Tongue (tissue), 1 donor: ENCODE measurements at regions not wholly inside any gene's neighbourhood (a gene's known extent, or its start where the extent isn't known, plus 50 kb on each side); places are given as distances from the start of the nearest gene placed in this dataset.
"Not testable (repeated sequence)": the region's sequence is repeated elsewhere in the genome, so short reads cannot be mapped to it uniquely, and the experiment has no call there.

Source experiments
- DNase-seq: peaks from one replicate; pipeline ENCODE4 v3.0.0-alpha.2; 2015

DNA sequence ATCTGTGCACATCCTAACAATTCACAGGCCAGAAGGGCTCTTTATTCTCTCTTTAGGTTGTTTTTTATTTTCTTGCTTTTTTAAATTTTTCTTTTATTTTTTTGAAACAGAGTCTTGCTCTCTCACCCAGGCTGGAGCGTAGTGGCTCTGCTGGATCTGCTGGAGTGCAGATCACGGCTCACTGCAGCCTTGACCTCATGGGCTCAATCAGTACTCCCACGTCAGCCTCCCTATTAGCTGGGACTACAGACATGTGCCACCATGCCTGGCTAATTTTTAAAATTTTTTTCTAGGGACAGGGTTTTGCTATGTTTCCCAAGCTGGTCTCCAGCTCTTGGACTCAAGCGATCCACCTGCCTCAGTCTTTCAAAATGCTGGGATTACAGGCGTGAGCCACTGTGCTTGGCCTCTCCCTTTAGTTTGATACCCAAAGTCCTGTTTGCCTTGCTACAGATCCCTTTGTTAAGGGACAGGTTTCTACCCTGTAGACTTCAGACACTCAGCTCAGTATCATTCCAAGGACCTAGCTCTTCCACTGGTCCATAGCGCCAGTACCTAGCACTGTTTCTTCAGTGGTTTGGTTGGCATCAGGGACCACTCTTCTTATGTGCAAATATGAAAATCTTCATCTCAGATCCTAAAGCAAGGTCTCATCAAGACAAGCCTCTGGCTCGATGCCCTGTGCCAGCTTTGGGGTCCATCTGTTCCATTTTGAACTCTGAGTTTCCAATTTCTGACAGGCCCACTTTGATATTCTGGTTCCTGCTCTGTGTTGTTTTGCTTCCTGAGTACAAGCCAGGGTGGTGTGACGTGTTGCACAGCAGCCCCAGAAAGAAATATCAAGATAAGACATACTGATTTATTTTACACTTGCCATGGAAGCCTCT is 211.7 kb downstream of the FAT3 start:
- DNase-seq, result peak; percentile 52

GRCh38 chr11:92439133-92439532 is 214.5 kb downstream of the FAT3 start:
- DNase-seq, result no peak

- DNase-seq, result no peak
Measured at GRCh38 chr11:92440701-92441442, 216.3 kb downstream of the FAT3 start.

DNA sequence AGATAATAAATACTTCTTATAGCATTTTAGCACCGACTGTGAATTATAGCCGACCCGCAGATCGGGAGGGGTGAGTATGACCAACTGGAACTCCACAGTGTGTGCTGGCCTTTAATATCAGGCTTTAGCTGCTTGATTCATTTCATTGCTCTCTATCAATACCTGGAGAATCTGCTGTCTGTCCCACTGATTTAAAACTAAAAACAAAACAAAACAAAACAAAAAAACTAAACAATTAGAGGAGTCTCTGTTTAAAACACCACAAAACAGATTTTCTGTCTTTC is 216.8 kb downstream of the FAT3 start:
- DNase-seq, result no peak

DNA sequence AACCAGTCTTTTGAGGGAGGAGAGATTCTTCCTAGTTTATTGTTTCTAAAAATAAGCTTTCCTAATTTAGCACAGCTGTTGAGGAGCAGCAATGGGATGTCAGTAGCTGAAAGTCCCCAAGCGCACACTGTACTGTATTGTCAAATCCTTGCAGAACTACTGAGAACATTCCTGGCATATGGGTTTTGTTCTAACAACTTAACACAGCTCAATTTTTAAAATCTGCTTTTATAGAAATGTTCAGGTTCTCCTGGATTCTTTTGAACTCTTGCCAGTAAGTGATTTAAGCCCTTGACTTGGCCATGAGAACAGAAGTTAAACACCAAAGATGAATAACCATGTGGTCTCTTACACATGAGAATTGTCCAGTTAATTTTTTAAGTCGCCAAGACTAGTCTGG is 218.6 kb downstream of the FAT3 start:
- peak; percentile 71 for DNase-seq

DNA sequence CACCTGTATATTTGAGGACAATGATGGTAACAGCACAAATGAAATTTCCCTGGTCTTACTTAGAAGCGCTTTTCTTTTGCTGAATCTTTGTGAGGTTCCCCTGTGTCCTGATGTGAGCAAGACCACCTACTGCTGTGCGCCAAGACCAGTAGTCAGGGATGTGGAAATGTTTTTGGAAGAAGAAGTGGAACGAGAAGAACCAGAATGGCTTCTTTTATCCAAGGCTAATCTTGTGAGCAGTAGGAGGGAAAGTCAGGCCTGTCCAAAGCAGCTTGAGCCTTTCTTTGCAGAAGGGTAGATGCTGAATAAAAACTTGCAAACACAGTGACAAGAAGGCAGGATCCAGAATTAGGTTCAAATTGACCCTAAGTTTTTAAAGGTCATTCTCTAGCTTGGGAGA is 223.0 kb downstream of the FAT3 start:
- no peak for DNase-seq

- no peak for DNase-seq
Measured at GRCh38 chr11:92449222-92449621, 224.6 kb downstream of the FAT3 start.

GRCh38 chr11:92449780-92450179 is 225.2 kb downstream of the FAT3 start:
- no peak for DNase-seq

DNA sequence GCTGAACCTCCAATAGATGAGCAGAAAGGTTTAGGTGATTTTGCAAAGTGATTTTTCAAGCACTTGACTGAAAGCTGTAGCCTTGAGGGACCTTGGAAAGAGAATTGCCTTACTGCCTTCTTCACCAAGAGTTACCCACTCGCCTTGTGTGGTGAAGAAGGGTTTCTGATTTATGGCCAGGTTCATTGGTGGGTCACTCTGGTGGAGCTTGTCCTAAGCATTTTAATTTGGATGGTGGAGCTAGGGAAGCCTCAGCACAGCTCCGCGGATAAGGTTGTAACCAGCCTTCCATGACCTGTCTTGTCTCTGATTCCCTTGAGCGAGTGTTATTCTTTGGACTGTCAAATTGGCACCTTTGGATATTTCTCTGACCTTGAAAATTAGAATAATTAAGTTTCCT is 226.4 kb downstream of the FAT3 start:
- no peak for DNase-seq

GRCh38 chr11:92453055-92453454 is 228.4 kb downstream of the FAT3 start:
- DNase-seq, result no peak

GRCh38 chr11:92455210-92455790 is 230.7 kb downstream of the FAT3 start:
- DNase-seq, result peak; percentile 15

- no peak for DNase-seq
Measured at GRCh38 chr11:92457250-92457649, 232.6 kb downstream of the FAT3 start.

DNA sequence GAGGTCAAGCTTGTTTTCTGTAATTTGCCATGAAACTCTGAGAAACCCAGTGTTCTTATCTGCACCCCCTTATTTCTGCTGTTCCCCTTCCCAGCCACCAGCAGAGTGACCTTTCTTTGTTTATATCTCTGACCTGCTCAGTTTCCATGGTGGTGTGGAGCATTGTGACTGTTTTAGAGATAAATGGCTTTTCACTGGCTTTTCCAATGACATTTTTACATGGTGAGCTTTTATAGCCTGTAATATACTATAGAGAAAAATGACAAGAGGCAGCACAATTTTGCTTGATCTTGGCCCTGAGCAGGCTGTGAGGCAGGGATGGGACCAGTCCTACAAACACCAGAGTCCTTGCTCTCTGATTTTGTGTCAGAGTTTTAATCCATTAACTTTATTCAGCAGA is 233.9 kb downstream of the FAT3 start:
- DNase-seq, result no peak

GRCh38 chr11:92460213-92460612 is 235.6 kb downstream of the FAT3 start:
- DNase-seq, result peak; percentile 45

GRCh38 chr11:92461447-92461846 is 236.8 kb downstream of the FAT3 start:
- DNase-seq, result no peak

DNA sequence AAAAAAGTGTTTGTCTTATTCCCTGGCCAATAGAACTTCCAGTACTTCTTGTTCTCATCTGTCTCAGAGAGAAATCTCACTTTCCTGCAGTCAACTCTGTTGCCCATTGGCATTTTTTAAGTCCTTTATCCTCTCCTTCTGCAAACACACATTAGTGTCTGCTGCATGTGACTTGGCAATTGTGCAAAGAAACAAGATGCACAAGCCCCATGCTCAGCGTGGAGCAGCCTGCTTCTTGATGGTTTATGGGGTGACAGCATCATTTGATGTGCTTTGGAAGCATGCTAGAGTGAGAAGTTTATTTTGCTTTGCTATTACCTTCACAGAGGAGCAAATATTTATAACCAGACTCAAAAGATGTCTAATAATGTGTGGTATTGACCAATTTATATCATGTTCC is 238.2 kb downstream of the FAT3 start:
- no peak for DNase-seq

GRCh38 chr11:92464822-92465221 is 240.2 kb downstream of the FAT3 start:
- no peak for DNase-seq

- DNase-seq, result not testable (repeated sequence)
Measured at GRCh38 chr11:92465410-92465809, 240.8 kb downstream of the FAT3 start.

DNA sequence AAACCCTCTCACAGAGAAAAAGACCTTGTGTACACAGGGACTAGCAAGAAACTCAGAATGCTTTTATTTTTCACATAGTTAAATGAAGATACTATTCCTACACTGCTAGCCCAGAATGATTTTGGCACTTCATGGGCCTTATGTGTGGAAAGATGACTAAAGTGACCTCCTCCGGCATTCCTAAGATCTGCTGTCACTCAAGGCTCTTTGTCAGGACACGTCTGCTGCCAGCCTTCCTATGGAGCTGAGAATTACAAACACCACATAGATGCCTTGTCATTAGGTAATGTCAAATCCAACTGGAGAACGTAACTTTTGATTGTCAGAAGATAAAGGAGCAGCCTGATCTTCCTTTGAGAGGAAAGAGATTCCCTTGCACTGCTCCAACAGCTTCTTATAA is 249.1 kb downstream of the FAT3 start:
- no peak for DNase-seq

DNA sequence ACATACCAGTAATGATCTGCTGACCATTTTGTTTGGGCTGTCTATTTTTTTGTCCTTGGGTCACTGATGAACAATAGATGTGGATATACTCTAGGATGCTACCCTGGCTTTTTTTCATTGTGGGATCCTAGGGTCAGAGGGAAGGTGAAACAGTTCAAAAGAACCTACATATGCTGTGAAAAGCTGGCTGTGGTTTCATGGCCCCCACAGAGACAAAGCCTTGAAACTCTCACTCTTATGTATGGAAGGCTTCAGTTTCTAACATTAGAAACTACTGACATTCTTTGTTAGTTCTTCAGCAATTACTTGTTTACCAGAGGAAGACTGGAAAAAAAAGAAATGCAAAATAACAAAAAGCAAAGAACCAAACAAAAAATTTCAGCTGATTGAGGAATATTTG is 250.7 kb downstream of the FAT3 start:
- no peak for DNase-seq

GRCh38 chr11:92475819-92476218 is 251.2 kb downstream of the FAT3 start:
- no peak for DNase-seq

- no peak for DNase-seq
Measured at GRCh38 chr11:92477686-92478085, 253.1 kb downstream of the FAT3 start.

GRCh38 chr11:92480499-92480898 is 255.9 kb downstream of the FAT3 start:
- DNase-seq, result no peak
